Ureter (tissue), 1 donor: ENCODE measurements at regions not wholly inside any gene's neighbourhood (a gene's known extent, or its start where the extent isn't known, plus 50 kb on each side); places are given as distances from the start of the nearest gene placed in this dataset.
A peak's percentile ranks its signal among the peaks of the same experiment; 100 is the strongest.

ENCODE experiments used
- DNase-seq: peaks from one replicate; pipeline ENCODE4 v3.0.0-alpha.2; 2020; ENCODE audit warnings: low spot score
- donor health status: DM: yes; HTN: yes; CAD: no.

DNA sequence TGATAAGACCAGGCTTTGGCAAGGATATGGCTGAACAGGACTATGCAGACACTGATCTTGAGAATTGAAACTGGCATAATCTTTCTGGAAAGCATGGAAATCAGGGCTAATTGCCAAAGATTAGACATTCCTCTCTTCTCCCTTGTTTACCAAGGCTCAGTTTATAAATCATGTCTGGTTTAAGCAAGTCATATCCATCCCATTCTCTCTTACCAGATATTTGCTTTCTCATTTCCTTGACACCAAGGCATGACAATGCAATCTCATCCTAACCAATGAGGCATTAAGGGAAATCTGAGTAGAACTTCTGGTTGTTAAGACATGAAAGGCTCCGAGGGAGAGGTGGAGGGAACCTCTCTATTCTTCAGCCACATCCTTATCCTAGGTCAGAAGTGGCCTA lies 110.3 kb upstream of the CEP85L start:
- DNase-seq = no peak

DNA sequence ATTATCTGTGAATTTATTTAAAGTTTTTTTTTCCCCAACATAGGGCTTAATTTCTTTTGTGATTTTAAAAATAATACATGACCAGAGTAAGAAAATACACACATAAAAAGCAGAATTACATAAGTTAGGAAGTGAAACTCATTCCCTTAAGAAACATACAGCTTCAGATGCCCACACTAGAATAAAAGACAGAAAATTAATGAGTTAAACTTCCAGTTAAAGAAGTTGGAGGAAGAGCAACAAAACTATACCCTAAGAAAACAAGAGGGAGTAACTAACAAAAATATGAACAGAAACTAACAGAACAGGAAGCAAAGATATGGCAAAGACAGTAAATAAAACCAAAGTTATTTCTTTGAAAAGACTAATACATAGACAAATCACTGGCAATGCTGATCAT lies 107.6 kb upstream of the CEP85L start:
- DNase-seq = no peak

- DNase-seq = no peak
Observed at GRCh38 chr6:118755941-118756646, 104.7 kb upstream of the CEP85L start.

DNA sequence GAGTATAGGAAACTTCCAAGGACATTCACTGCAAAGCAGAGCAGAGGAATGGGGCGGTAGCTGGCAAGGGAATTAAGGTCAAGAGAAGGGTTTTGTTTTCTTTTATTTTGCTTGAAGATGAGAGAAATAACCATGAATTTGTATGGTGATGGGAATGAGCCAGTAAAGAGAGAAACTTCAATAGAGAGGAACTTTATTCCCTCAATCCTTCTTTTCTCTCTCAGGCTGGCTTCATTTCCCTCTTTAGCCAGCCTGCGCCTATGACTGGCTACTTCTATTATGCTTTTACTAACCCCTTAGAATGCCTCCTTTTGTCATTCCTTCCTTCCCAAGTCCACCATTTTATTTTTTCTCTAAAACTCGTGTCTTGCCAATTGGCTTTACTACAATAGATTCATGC lies 101.4 kb upstream of the CEP85L start:
- no peak for DNase-seq

GRCh38 chr6:118751072-118751471 lies 99.7 kb upstream of the CEP85L start:
- DNase-seq = no peak

DNA sequence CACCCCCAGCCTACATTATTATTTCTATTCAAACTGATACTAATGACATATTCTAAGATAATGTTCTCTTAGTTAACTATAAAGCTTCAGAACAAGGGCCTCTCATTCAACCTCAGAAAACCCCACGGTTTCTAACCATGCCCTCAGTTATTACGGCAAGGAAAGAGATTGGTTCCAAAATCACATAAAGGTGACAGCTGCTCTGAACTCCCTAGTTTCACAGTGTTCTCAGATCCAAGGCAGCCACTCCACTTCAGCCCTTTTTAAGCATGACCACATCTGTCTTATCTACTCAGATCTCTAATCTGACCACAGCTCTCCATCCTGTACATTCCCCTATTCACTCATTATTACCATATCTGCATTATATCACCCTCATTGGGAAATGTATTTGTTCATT lies 98.8 kb upstream of the CEP85L start:
- no peak for DNase-seq

GRCh38 chr6:118748311-118749062 lies 97.1 kb upstream of the CEP85L start:
- peak; percentile 49 for DNase-seq

DNA sequence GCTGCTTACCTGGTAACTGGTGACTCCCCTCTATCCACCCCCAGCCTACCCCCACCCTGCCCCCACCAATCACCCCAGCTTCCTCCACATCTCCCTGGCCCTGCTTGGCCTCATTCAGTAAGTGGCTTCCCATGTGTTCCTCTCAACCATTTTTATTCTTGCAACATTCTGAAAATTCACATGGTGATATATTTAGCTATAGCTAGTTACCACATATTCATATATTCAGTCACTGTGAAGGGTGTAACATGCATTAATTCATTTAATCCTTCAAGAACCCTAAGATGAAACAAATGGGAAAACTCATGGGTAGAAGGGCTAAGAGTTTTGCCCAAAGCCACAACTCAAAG lies 95.4 kb upstream of the CEP85L start:
- DNase-seq = no peak

- DNase-seq = no peak
Observed at GRCh38 chr6:118746145-118746824, 94.9 kb upstream of the CEP85L start.

GRCh38 chr6:118745156-118745555 lies 93.8 kb upstream of the CEP85L start:
- DNase-seq = no peak

DNA sequence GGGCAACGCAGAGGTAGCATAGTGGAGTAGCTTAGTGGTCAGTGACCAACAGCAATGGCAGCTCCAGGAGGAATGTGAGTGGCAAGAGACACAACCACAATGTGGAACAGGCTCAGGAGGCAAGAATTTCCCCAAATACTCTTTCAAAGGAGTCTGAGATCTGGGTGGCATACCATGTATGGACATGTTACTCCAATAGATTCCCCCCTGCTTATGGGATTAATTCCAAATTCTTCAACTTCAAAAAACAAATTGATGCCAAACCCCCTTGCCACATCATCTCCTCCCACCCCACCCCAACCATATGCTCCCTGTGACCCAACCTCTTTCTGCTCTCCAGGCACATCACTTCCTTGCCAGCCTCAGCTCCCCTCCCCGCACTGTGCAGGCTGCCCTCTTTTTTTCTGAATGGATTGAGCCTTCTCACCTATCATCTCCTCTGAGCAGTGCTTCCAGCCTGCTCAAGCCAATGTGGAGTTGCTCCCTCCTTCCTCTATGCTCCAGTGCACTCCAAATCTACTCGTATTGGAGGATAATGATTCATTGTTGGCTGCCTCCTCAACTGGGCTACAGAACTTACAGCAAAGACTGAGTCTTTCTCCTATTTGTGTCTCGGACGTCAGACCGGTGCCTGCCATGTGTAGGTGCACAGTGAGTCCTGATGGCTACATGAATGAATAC lies 93.0 kb upstream of the CEP85L start:
- DNase-seq = no peak

DNA sequence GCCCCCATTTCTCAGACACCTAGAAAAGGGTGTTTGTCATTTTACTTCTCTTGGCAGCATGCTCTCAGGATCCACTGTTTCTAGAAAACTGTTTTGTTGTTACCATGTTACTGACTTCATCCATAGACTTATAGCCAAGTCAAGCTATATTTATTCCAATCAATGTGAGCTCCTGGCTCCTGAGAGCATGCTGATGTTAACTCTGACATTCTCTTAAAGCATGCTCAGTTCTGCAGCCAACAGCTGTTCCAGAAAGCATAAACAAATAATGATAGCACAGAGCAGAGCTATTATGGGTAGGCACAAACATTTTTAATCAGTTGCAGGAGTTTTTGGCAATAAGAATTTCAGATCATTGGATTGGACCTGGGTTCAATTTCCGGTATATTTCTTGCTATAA lies 92.4 kb upstream of the CEP85L start:
- DNase-seq = no peak

DNA sequence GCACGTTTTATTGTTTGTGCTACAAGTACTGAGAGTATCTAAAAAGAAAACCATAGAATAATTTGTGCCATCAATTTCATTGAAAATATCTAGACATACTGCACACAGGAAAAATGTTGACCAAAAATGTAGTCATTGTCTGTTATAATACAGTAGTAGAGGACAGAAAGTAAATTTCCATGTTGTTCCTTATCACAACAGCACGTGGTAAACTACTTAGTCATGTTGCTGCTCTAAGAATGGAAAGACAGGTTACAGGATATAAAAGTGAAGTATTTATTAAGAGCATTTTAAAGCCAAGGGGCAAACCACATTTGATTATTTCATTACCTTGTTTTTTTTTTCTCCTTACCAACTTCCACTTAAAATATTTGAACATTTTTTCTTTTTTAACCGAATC lies 89.0 kb upstream of the CEP85L start:
- DNase-seq = no peak

- DNase-seq = no peak
Observed at GRCh38 chr6:118739696-118740353, 88.4 kb upstream of the CEP85L start.

- DNase-seq = no peak
Observed at GRCh38 chr6:118736440-118736839, 85.0 kb upstream of the CEP85L start.

DNA sequence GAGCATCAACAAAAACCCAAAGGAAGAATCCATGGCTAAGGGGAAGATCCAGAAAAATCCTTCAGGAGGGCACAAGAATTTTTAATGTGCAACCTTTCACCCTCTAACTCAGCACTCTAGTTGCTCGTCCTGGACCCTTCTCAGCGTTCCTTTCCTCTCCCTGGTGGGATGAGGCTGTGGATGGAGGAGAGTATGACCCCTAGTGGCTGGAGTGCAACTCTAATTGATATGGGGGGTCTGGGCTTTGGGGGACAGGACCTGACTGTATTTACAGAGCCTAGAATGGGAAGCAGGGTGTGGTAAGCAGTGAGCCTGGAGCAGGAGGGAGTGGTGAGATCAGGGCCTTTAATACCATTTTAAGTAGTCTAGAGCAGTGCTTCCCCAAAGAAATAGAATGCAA lies 83.9 kb upstream of the CEP85L start:
- no peak for DNase-seq

DNA sequence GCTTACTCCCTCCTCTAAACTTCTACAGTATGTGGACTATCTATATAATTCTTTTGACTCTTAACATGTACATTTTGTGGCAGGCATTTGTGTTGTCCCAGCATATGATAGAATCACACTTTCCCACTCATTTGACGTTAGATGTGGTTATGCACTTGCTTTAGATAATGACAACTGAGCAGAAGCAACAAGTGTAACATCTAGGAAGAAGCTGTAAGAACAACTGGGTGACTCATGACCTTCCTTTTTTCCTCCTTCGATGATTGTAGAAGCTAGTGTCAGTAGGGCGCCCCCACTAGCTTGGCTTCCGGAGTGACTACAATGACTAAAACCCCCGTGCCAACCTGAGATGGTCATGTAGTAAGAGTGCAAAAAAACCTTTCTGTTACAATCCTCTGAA lies 74.6 kb upstream of the CEP85L start:
- no peak for DNase-seq

- no peak for DNase-seq
Observed at GRCh38 chr6:118724211-118724610, 72.8 kb upstream of the CEP85L start.

DNA sequence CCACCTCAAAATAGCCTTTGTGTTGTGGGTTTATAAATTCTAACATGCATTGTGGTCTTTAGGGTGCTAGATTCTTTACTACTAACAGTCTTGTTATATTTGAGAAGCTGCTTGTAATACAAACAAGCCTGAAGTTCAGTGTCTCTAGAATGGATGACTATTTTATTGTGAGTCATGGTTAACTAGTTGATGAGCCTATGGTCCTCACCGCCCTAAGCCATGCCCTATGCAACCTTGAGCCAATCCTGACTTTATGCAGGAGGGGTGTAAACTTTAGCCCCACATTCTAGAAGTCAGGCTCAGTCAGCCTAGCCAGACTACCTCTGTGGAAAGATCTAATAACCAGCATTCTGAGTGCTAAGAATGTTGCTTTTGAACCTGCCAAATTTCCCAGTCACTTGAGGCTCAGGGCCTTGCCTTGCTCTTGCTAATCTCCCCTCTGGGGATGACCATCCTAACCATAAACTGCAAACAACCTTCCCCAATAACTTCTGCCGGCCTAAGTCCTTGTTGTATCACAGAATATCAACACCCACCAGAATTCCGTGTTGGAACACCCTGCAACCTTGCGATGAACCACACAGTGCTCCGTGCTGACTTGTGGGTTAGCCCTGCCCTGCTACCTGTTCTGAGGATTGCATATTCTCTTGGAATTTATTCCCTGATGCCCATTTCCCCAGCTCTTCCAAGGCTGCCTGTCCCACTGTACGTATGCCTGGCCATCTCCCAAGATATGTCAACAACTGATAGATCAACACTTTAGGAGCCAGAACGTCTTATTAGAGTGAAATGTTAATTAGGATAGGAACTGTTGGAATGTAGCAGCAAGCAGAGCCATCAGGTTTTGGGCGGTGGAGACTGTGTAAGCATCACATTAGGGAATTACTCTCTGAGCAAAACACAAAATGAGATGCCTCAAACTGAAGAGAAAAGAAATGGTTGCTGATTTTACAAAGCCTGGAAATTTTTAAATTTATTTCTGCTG lies 71.7 kb upstream of the CEP85L start:
- DNase-seq = no peak

DNA sequence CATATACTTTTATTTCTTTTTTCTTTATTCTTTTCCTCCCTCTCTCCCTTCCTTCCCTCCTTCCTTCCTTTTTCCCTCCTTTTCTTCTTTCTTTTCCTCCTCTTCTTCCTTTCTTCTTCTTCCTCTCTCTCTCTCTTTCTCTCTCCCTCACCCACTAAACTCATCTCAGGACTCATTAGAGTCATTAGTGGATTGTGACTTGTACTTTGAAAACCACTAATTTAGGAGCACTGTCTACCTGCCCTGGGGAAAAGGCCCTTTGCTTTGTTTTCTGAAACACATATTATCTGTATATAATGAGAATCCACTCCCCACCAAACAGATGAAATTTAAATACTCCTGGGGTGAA lies 68.7 kb upstream of the CEP85L start:
- no peak for DNase-seq
